ENCODE measurements at regions not wholly inside any gene's neighbourhood (a gene's known extent, or its start where the extent isn't known, plus 50 kb on each side); places are given as distances from the start of the nearest gene placed in this dataset.

- H3K27me3 Mint-ChIP-seq (ENCODE audit: insufficient read depth, low read depth): peaks cover 2% of the 10 kb centered on the region
- H3F3A ChIP-seq (ENCODE audit: low read depth): no peaks in the 10 kb centered on the region
- no peak overlapping the region for H2AFZ ChIP-seq (replicated peaks)
- H3K27ac ChIP-seq: no peak overlapping the region
- H3K4me3 ChIP-seq: no peak overlapping the region
- no peaks in the 10 kb centered on the region for H3K27me3 ChIP-seq
- H3K79me2 ChIP-seq (ENCODE audit: low read depth): no peaks in the 10 kb centered on the region
- H3K4me2 ChIP-seq: peak overlapping the region; percentile 2
- peaks cover 14% of the 10 kb centered on the region for H3K9me3 Mint-ChIP-seq
- H3K36me3 Mint-ChIP-seq: peaks cover 4% of the 10 kb centered on the region
- no peak for TF ChIP-seq CTCF (IDR thresholded peaks at IDR 0.05)
- no peak for TF ChIP-seq EZH2 (IDR thresholded peaks at IDR 0.05)
- TF ChIP-seq EZH2phosphoT487 (IDR thresholded peaks at IDR 0.05): no peak
- no peaks in the 10 kb centered on the region for H3K9me3 ChIP-seq (ENCODE audit: low read depth)
- no peaks in the 10 kb centered on the region for H4K20me1 ChIP-seq (ENCODE audit: low read depth)
- peaks cover 45% of the 10 kb centered on the region for H3K4me1 Mint-ChIP-seq
- H3K4me3 Mint-ChIP-seq: no peak overlapping the region
- DNase-seq (ENCODE audit: low spot score): no peak
- H3K4me1 ChIP-seq: peaks cover 20% of the 10 kb centered on the region
- H3K9ac ChIP-seq: no peak overlapping the region
- H3K36me3 ChIP-seq: no peaks in the 10 kb centered on the region
- H3K27ac Mint-ChIP-seq: peak overlapping the region; percentile 74
These were observed 678.1 kb upstream of the ZNF608 start for GRCh38 chr5:125424402-125425141.

- peaks cover 2% of the 10 kb centered on the region for H3K27me3 Mint-ChIP-seq (ENCODE audit: insufficient read depth, low read depth)
- peaks cover 9% of the 10 kb centered on the region for H3K4me1 ChIP-seq
- H3K27ac Mint-ChIP-seq: no peak overlapping the region
- no peak overlapping the region for H3K4me3 Mint-ChIP-seq
- no peak for DNase-seq (ENCODE audit: low spot score)
- H2AFZ ChIP-seq (replicated peaks): peak overlapping the region; percentile 51
- TF ChIP-seq EZH2 (IDR thresholded peaks at IDR 0.05) (no peak), CTCF (IDR thresholded peaks at IDR 0.05) (no peak), EZH2phosphoT487 (IDR thresholded peaks at IDR 0.05) (no peak)
- no peaks in the 10 kb centered on the region for H3F3A ChIP-seq (ENCODE audit: low read depth)
- no peak overlapping the region for H3K4me2 ChIP-seq
- no peaks in the 10 kb centered on the region for H3K36me3 ChIP-seq
- H3K9me3 ChIP-seq (ENCODE audit: low read depth): no peaks in the 10 kb centered on the region
- H3K4me3 ChIP-seq: no peak overlapping the region
- H3K27ac ChIP-seq: no peak overlapping the region
- no peak overlapping the region for H3K9ac ChIP-seq
- no peaks in the 10 kb centered on the region for H3K27me3 ChIP-seq
- no peaks in the 10 kb centered on the region for H4K20me1 ChIP-seq (ENCODE audit: low read depth)
- peaks cover 13% of the 10 kb centered on the region for H3K4me1 Mint-ChIP-seq
- peaks cover 8% of the 10 kb centered on the region for H3K36me3 Mint-ChIP-seq
- no peaks in the 10 kb centered on the region for H3K79me2 ChIP-seq (ENCODE audit: low read depth)
- peaks cover 25% of the 10 kb centered on the region for H3K9me3 Mint-ChIP-seq
These were observed 683.1 kb upstream of the ZNF608 start for GRCh38 chr5:125429498-125429897.

GRCh38 chr5:125433457-125433856 is 687.0 kb upstream of the ZNF608 start:
- Histone ChIP-seq H3K27me3 (no peaks in the 10 kb centered on the region), H3K27ac (no peak overlapping the region), H3F3A (ENCODE audit: low read depth) (no peaks in the 10 kb centered on the region), H3K79me2 (ENCODE audit: low read depth) (no peaks in the 10 kb centered on the region), H3K4me1 (no peaks in the 10 kb centered on the region), H3K36me3 (no peaks in the 10 kb centered on the region), H3K9me3 (ENCODE audit: low read depth) (no peaks in the 10 kb centered on the region), H4K20me1 (ENCODE audit: low read depth) (no peaks in the 10 kb centered on the region), H3K9ac (no peak overlapping the region), H3K4me3 (no peak overlapping the region), H2AFZ (replicated peaks) (no peak overlapping the region), H3K4me2 (no peak overlapping the region)
- no peaks in the 10 kb centered on the region for H3K4me1 Mint-ChIP-seq
- peaks cover 28% of the 10 kb centered on the region for H3K9me3 Mint-ChIP-seq
- no peaks in the 10 kb centered on the region for H3K27me3 Mint-ChIP-seq (ENCODE audit: insufficient read depth, low read depth)
- H3K27ac Mint-ChIP-seq: peak overlapping the region; percentile 74
- no peak for DNase-seq (ENCODE audit: low spot score)
- H3K36me3 Mint-ChIP-seq: peaks cover 3% of the 10 kb centered on the region
- H3K4me3 Mint-ChIP-seq: no peak overlapping the region
- TF ChIP-seq CTCF (IDR thresholded peaks at IDR 0.05): no peak
- TF ChIP-seq EZH2 (IDR thresholded peaks at IDR 0.05): no peak
- TF ChIP-seq EZH2phosphoT487 (IDR thresholded peaks at IDR 0.05): no peak
